ENCODE measurements at regions not wholly inside any gene's neighbourhood (a gene's known extent, or its start where the extent isn't known, plus 50 kb on each side); places are given as distances from the start of the nearest gene placed in this dataset.

DNA sequence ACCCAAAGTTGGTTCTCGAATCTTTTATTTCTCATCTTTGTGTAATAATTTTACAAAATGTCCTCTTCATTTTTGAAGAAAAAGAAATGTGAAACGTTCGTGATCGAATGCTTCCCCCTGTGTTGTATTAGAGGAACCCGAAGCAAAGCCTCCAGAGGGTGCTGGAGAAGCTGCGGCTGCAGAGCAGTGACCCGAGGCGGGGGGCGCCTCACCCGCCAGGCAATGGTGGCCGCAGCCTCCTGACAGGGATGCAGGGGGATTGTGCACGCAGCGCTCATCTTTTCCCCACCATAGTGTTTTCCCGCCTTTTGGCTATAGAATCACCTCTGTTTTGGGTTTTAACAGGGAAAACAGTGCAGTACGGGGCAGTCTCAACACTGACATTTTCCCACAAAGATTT lies 307.5 kb upstream of the ANKRD30A start:
- no peaks in the 10 kb centered on the region for H3K36me3 ChIP-seq
- no peak for DNase-seq (ENCODE audit: low spot score in 2 of 2)
- TF ChIP-seq, protein P1, sequence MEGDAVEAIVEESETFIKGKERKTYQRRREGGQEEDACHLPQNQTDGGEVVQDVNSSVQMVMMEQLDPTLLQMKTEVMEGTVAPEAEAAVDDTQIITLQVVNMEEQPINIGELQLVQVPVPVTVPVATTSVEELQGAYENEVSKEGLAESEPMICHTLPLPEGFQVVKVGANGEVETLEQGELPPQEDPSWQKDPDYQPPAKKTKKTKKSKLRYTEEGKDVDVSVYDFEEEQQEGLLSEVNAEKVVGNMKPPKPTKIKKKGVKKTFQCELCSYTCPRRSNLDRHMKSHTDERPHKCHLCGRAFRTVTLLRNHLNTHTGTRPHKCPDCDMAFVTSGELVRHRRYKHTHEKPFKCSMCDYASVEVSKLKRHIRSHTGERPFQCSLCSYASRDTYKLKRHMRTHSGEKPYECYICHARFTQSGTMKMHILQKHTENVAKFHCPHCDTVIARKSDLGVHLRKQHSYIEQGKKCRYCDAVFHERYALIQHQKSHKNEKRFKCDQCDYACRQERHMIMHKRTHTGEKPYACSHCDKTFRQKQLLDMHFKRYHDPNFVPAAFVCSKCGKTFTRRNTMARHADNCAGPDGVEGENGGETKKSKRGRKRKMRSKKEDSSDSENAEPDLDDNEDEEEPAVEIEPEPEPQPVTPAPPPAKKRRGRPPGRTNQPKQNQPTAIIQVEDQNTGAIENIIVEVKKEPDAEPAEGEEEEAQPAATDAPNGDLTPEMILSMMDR (IDR thresholded peaks at IDR 0.05), result no peak
- no peak for TF ChIP-seq POLR2A (IDR thresholded peaks at IDR 0.05)
- no peak for TF ChIP-seq EP300 (IDR thresholded peaks at IDR 0.05)
- H3K4me1 ChIP-seq, result no peaks in the 10 kb centered on the region
- no peak overlapping the region for H3K4me3 ChIP-seq
- no peaks in the 10 kb centered on the region for H3K27me3 ChIP-seq
- no peak overlapping the region for H3K27ac ChIP-seq
- H3K9me3 ChIP-seq, result peaks cover 0 to 5% (median 0%) of the 10 kb centered on the region in 4 donors
- WGBS, 2 donors, result 90 to 92% methylated on average over 15 of the region's 15 CpGs

DNA sequence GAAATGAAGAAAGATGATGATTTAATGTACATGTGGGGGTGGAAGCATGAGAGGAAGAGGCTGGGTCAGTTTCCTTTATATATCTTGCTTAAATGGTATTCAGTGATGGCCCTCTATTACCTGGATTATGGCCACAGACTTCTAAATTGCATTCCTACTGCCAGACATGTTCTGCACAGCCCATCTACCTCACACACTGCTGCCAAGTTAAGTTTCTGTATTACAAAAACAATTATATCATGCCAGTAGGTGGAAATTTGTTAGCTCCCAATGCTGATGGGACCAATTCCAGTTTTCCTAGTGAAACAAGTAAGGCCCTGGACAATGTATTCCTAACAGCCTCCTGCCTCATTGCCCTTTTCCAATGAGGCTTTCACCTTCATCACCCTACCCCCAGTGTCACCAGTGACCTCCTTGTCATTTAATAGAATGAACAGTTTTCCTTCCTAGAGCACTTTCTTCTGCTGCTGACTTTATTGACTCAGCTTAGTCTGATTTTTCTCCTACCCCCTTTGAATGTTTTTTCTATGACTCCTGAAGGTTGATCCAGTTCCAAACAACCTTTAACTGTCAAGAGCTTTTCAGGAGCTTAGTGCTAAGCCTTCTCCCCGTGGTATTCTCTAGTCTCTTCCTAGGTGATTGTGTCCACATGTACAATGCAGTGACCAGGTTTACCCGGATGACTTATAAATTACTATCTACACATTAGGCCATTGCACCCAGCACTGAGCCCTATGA lies 316.6 kb upstream of the ANKRD30A start:
- H3K4me3 ChIP-seq, result no peak overlapping the region
- 75 to 89% methylated on average over 2 of the region's 2 CpGs for WGBS, 2 donors
- no peaks in the 10 kb centered on the region for H3K9me3 ChIP-seq
- no peaks in the 10 kb centered on the region for H3K4me1 ChIP-seq
- no peak for DNase-seq (ENCODE audit: low spot score in 2 of 2)
- no peak overlapping the region for H3K27ac ChIP-seq
- no peaks in the 10 kb centered on the region for H3K36me3 ChIP-seq
- TF ChIP-seq POLR2A (IDR thresholded peaks at IDR 0.05) (no peak), EP300 (IDR thresholded peaks at IDR 0.05) (no peak)
- TF ChIP-seq, protein P1 (IDR thresholded peaks at IDR 0.05), result no peak
- no peaks in the 10 kb centered on the region for H3K27me3 ChIP-seq

DNA sequence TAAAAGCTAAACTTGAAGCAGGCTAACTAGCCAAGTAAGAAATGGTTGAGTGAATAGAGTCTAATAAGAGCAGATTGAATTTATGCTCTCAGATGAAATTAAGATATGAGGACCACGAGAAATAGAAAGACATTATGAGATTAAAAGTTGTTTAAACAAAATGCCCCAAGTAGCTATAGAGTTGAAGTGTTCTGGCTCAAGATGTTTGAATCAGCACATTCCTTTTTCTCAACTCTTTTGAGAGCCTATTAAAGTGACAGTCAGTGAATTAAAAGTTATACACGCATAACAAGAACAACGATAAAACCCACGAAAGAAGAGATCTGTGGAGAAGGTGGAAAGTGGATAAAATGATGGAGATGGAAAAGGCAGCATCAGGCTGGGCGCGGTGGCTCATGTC lies 322.2 kb upstream of the ANKRD30A start:
- TF ChIP-seq EP300 (IDR thresholded peaks at IDR 0.05) (no peak), POLR2A (IDR thresholded peaks at IDR 0.05) (no peak)
- TF ChIP-seq, protein P1 (IDR thresholded peaks at IDR 0.05), result no peak
- H3K4me1 ChIP-seq, result peaks cover 0 to 17% (median 4%) of the 10 kb centered on the region in 4 donors
- WGBS, 2 donors, result 73 to 75% methylated on average over 6 of the region's 6 CpGs
- no peaks in the 10 kb centered on the region for H3K36me3 ChIP-seq
- H3K9me3 ChIP-seq, result no peaks in the 10 kb centered on the region
- no peak overlapping the region for H3K27ac ChIP-seq
- DNase-seq (ENCODE audit: low spot score in 2 of 2), result no peak
- no peaks in the 10 kb centered on the region for H3K27me3 ChIP-seq
- no peak overlapping the region for H3K4me3 ChIP-seq

DNA sequence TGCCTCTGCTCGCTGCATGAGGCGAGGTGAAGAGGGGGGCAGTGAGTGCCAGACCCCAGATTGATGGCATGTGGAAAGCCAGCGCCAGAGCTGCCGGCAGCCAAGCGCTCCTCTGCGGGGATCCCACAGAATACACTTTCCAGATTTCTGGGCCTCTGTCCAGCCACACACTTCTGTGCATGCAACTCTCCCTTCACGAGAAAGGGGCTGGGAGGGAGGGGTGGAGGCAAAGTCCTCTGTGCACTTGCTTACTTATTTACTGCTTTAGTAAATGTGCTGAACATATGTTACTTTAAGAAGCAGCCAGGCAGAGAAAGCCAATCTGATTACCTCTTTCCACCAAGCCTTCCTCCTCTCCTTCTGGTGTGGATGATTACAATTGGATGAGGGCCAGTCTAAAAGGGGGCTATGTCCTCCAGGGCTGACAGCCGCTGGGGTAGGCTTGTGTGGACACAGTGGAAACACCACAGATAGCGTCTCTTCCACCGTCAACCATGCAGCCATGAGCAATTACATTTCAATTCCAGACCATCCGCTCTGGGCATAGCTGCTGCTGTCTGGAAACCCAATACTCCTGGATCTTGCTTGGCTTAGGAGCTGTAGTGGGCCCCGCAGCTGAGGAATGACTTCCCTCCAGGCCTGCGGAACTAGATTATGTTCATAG lies 322.8 kb upstream of the ANKRD30A start:
- Histone ChIP-seq H3K4me1 (peaks cover 0 to 17% (median 4%) of the 10 kb centered on the region in 4 donors), H3K27me3 (no peaks in the 10 kb centered on the region), H3K9me3 (no peaks in the 10 kb centered on the region), H3K36me3 (no peaks in the 10 kb centered on the region), H3K4me3 (no peak overlapping the region), H3K27ac (no peak overlapping the region)
- TF ChIP-seq POLR2A (IDR thresholded peaks at IDR 0.05) (no peak), EP300 (IDR thresholded peaks at IDR 0.05) (no peak)
- TF ChIP-seq, protein P1 (IDR thresholded peaks at IDR 0.05), result no peak
- 31 to 37% methylated on average over 13 of the region's 13 CpGs for WGBS, 2 donors
- no peak for DNase-seq (ENCODE audit: low spot score in 2 of 2)

DNA sequence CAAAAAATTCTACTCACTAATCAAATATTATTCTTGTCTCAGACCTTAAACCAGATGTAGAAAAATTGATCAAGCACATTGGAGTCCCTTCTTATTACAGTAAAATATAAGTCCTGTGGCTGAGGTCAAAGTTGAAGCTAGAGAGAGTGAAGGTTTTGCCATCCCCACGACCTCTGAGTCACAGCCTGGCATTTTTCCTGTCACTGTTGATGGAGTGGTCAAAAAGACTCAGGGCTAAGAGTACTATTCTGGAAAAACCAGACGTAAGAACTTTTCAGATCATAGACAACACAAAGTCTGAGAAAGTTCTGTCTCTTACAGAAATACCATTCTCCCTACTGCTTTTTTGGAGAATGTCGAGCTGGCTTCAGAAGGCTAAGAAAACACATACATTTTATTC lies 323.7 kb upstream of the ANKRD30A start:
- 37 to 54% methylated on average over 3 of the region's 3 CpGs for whole genome bisulfite sequencing, 2 donors
- H3K27me3 ChIP-seq, result no peaks in the 10 kb centered on the region
- TF ChIP-seq POLR2A (IDR thresholded peaks at IDR 0.05) (no peak), EP300 (IDR thresholded peaks at IDR 0.05) (no peak)
- TF ChIP-seq, protein P1 (IDR thresholded peaks at IDR 0.05), result no peak
- peaks cover 0 to 17% (median 4%) of the 10 kb centered on the region in 4 donors for H3K4me1 ChIP-seq
- no peak for DNase-seq (ENCODE audit: low spot score in 2 of 2)
- H3K4me3 ChIP-seq, result no peak overlapping the region
- no peak overlapping the region for H3K27ac ChIP-seq
- H3K9me3 ChIP-seq, result no peaks in the 10 kb centered on the region
- H3K36me3 ChIP-seq, result no peaks in the 10 kb centered on the region
